ENCODE measurements at regions not wholly inside any gene's neighbourhood (a gene's known extent, or its start where the extent isn't known, plus 50 kb on each side); places are given as distances from the start of the nearest gene placed in this dataset.

DNA sequence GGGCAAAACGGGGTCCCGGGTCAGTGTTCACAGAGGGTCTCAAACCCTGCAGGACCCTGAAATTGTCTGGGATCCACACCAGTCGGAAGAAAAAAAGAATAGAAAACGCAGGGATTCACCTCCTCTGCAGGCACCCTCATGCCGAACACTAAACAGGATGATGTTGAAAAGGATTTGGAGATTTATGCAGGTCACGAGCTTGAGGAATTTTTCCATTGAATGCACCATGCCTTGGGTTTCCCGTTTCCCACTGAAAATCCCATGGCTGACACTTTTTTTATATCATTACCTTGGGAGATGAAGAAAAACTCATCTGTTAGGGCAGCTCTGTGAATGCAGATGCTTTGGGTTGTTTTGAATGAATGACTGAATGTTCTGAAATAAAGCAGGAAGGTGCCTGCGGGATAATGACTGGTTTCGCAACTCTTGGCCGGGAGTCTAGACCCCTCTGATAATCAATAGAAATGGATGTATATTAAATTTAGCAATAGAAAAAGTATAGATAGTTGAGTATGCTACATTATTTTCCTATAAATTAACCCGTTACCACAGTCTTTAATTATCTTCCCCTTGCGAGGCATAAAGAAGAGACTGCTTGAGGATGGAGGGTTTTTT, 147.5 kb upstream of the AFDN start:
- TF ChIP-seq POLR2A (IDR thresholded peaks at IDR 0.05; ENCODE audit: low read depth, low read length): no peak
- no peak for TF ChIP-seq POLR2AphosphoS5 (IDR thresholded peaks at IDR 0.05; ENCODE audit: low read depth, low read length)
